H9 (cell line): ENCODE measurements at regions not wholly inside any gene's neighbourhood (a gene's known extent, or its start where the extent isn't known, plus 50 kb on each side); places are given as distances from the start of the nearest gene placed in this dataset.

Experiments used
- DNase-seq: peaks from one replicate; pipeline ENCODE4 v3.0.0-alpha.2; 2017
- H2AFZ ChIP-seq: one replicate; pipeline ENCODE4 v1.6.1; 2013; ENCODE audit warnings: mild to moderate bottlenecking, low read length, control low read depth, moderate library complexity
- H2AK5ac ChIP-seq: 2 replicates; pipeline ENCODE4 v1.6.1; 2013; ENCODE audit warnings: low read length, control low read depth, mixed read lengths; ENCODE audit not compliant: insufficient read length
- H2BK120ac ChIP-seq: one replicate; pipeline ENCODE4 v1.6.1; 2013; ENCODE audit warnings: low read depth, mild to moderate bottlenecking, low read length, control low read depth, inconsistent platforms; ENCODE audit not compliant: poor library complexity, severe bottlenecking
- H2BK12ac ChIP-seq: 2 replicates; pipeline ENCODE4 v1.6.1; 2013; ENCODE audit warnings: low read length, control low read depth, mixed read lengths, low read depth; ENCODE audit not compliant: insufficient read length
- H2BK15ac ChIP-seq: 2 replicates; pipeline ENCODE4 v1.6.1; 2013; ENCODE audit warnings: low read depth, low read length, control low read depth
- H2BK20ac ChIP-seq: one replicate; pipeline ENCODE4 v1.6.1; 2013; ENCODE audit warnings: low read depth, mild to moderate bottlenecking, low read length, control low read depth, inconsistent platforms; ENCODE audit not compliant: poor library complexity, severe bottlenecking
- H2BK5ac ChIP-seq: 2 replicates; pipeline ENCODE4 v1.6.1; 2013; ENCODE audit warnings: low read length, control low read depth, mixed read lengths; ENCODE audit not compliant: insufficient read length
- H3K14ac ChIP-seq: 2 replicates; pipeline ENCODE4 v1.6.1; 2013; ENCODE audit warnings: low read length, control low read depth; ENCODE audit not compliant: insufficient read depth
- H3K18ac ChIP-seq: 2 replicates; pipeline ENCODE4 v1.6.1; 2013; ENCODE audit warnings: low read depth, mild to moderate bottlenecking, mixed read lengths, low read length, control low read depth; ENCODE audit not compliant: insufficient read length
- H3K23ac ChIP-seq: 2 replicates; pipeline ENCODE4 v1.6.1; 2013; ENCODE audit warnings: low read length, control low read depth, mixed read lengths, low read depth; ENCODE audit not compliant: insufficient read length
- H3K23me2 ChIP-seq: 2 replicates; pipeline ENCODE4 v1.6.1; 2013; ENCODE audit warnings: low read depth, mild to moderate bottlenecking, mixed read lengths, low read length, control low read depth; ENCODE audit not compliant: insufficient read length, poor library complexity, severe bottlenecking
- H3K27ac ChIP-seq: 2 replicates; pipeline ENCODE4 v1.5.1; 2013; ENCODE audit warnings: low read length, control low read depth, mixed read lengths, low read depth; ENCODE audit not compliant: insufficient read length
- H3K27me3 ChIP-seq: 2 replicates; pipeline ENCODE4 v1.6.1; 2013; ENCODE audit warnings: low read length, control low read depth, inconsistent platforms; ENCODE audit not compliant: insufficient read depth
- H3K4ac ChIP-seq: 2 replicates; pipeline ENCODE4 v1.6.1; 2013; ENCODE audit warnings: low read depth, mild to moderate bottlenecking, control low read depth, inconsistent platforms, low read length, moderate library complexity
- H3K4me1 ChIP-seq: 2 replicates; pipeline ENCODE4 v1.6.1; 2013; ENCODE audit warnings: low read length, control low read depth, inconsistent platforms; ENCODE audit not compliant: insufficient read depth
- H3K4me2 ChIP-seq: 2 replicates; pipeline ENCODE4 v1.6.1; 2013; ENCODE audit warnings: low read length, control low read depth, mixed read lengths; ENCODE audit not compliant: insufficient read length, insufficient read depth
- H3K56ac ChIP-seq: 2 replicates; pipeline ENCODE4 v1.6.1; 2013; ENCODE audit warnings: low read depth, mild to moderate bottlenecking, mixed read lengths, low read length, control low read depth; ENCODE audit not compliant: insufficient read length
- H3K79me1 ChIP-seq: 2 replicates; pipeline ENCODE4 v1.6.1; 2013; ENCODE audit warnings: low read depth, mild to moderate bottlenecking, moderate library complexity, low read length, control low read depth, inconsistent platforms; ENCODE audit not compliant: insufficient read depth, poor library complexity, severe bottlenecking
- H3K79me2 ChIP-seq: 2 replicates; pipeline ENCODE4 v1.6.1; 2013; ENCODE audit warnings: low read length, control low read depth, inconsistent platforms; ENCODE audit not compliant: insufficient read depth
- H3K9ac ChIP-seq: 2 replicates; pipeline ENCODE4 v1.6.1; 2013; ENCODE audit warnings: low read length, control low read depth, mixed read lengths; ENCODE audit not compliant: insufficient read length; ENCODE audit errors: extremely low read depth
- H3K9me3 ChIP-seq: one replicate; pipeline ENCODE4 v1.6.1; 2013; ENCODE audit warnings: low read depth, low read length, inconsistent platforms; ENCODE audit not compliant: control insufficient read depth
- H3T11ph ChIP-seq: one replicate; pipeline ENCODE4 v1.6.1; 2013; ENCODE audit warnings: mild to moderate bottlenecking, low read length, control low read depth, inconsistent platforms
- H4K20me1 ChIP-seq: one replicate; pipeline ENCODE4 v1.6.1; 2013; ENCODE audit not compliant: control insufficient read depth, insufficient read length, insufficient read depth
- H4K5ac ChIP-seq: 2 replicates; pipeline ENCODE4 v1.6.1; 2013; ENCODE audit warnings: low read depth, mild to moderate bottlenecking, mixed read lengths, low read length, control low read depth; ENCODE audit not compliant: insufficient read length
- H4K8ac ChIP-seq: replicated peaks from 2 replicates; pipeline ENCODE4 v1.6.1; 2013; ENCODE audit warnings: low read length, control low read depth, mixed read lengths, low read depth; ENCODE audit not compliant: insufficient read length
- H4K91ac ChIP-seq: 2 replicates; pipeline ENCODE4 v1.6.1; 2013; ENCODE audit warnings: low read depth, mild to moderate bottlenecking, moderate library complexity, mixed read lengths, low read length, control low read depth; ENCODE audit not compliant: insufficient read length
- H3K27ac Mint-ChIP-seq, 3 experiments: 2 replicates in 2 of 3; 3 replicates in 1 of 3; pipeline ENCODE4 v1.8.0; 2020 to 2021; ENCODE audit warnings: mixed read lengths in 3 of 3, mild to moderate bottlenecking in 1 of 3, moderate library complexity in 1 of 3
- H3K27me3 Mint-ChIP-seq: 2 replicates; pipeline ENCODE4 v1.8.0; 2021; ENCODE audit warnings: low read depth, mild to moderate bottlenecking, moderate library complexity, mixed read lengths
- H3K36me3 Mint-ChIP-seq, 3 experiments: 2 replicates in 2 of 3; 3 replicates in 1 of 3; pipeline ENCODE4 v1.8.0; 2020 to 2021; ENCODE audit warnings: low read depth in 3 of 3, mixed read lengths in 3 of 3; ENCODE audit not compliant: insufficient read depth in 1 of 3
- H3K4me1 Mint-ChIP-seq, 2 experiments: 2 replicates each; pipeline ENCODE4 v1.8.0; 2020; ENCODE audit warnings: mixed read lengths in 2 of 2
- H3K4me3 Mint-ChIP-seq, 2 experiments: 2 replicates in 1 of 2; 3 replicates in 1 of 2; pipeline ENCODE4 v1.8.0; 2020 to 2021; ENCODE audit warnings: mild to moderate bottlenecking in 2 of 2, mixed read lengths in 2 of 2, moderate library complexity in 1 of 2
- H3K9me3 Mint-ChIP-seq, 2 experiments: 2 replicates in 1 of 2; 3 replicates in 1 of 2; pipeline ENCODE4 v1.8.0; 2020; ENCODE audit warnings: mild to moderate bottlenecking in 2 of 2, mixed read lengths in 2 of 2, moderate library complexity in 1 of 2
- WGBS: extraction: QIAGEN DNeasy Blood & Tissue Kit; methylation state at CpG from one replicate; pipeline ENCODE4 v1.1.7; 2013; ENCODE audit warnings: missing lambda C conversion rate, low lambda C conversion rate, mixed read lengths; ENCODE audit not compliant: insufficient read length; ENCODE audit errors: extremely low coverage; 5-methylcytosine and 5-hydroxymethylcytosine counted together
- TF ChIP-seq, protein P1 (sequence below): fragments of 200-600 bp; sonication (generic); conservative IDR thresholded peaks from 3 replicates; pipeline ENCODE4 v1.8.0; 2021; ENCODE audit warnings: antibody characterized with exemption, mild to moderate bottlenecking

GRCh38 chr3:56896357-56896756 is 94.6 kb upstream of the ARHGEF3 start:
- H3K9me3 Mint-ChIP-seq = no peaks in the 10 kb centered on the region
- TF ChIP-seq, protein P1, sequence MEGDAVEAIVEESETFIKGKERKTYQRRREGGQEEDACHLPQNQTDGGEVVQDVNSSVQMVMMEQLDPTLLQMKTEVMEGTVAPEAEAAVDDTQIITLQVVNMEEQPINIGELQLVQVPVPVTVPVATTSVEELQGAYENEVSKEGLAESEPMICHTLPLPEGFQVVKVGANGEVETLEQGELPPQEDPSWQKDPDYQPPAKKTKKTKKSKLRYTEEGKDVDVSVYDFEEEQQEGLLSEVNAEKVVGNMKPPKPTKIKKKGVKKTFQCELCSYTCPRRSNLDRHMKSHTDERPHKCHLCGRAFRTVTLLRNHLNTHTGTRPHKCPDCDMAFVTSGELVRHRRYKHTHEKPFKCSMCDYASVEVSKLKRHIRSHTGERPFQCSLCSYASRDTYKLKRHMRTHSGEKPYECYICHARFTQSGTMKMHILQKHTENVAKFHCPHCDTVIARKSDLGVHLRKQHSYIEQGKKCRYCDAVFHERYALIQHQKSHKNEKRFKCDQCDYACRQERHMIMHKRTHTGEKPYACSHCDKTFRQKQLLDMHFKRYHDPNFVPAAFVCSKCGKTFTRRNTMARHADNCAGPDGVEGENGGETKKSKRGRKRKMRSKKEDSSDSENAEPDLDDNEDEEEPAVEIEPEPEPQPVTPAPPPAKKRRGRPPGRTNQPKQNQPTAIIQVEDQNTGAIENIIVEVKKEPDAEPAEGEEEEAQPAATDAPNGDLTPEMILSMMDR = no peak
- Histone ChIP-seq H4K20me1 (no peaks in the 10 kb centered on the region), H2BK15ac (no peak overlapping the region), H3K79me2 (no peaks in the 10 kb centered on the region), H3K79me1 (no peaks in the 10 kb centered on the region), H2BK12ac (no peak overlapping the region), H4K8ac (no peak overlapping the region), H2BK5ac (no peak overlapping the region), H3K56ac (no peak overlapping the region), H3K18ac (no peak overlapping the region), H2BK120ac (no peak overlapping the region), H2AFZ (no peak overlapping the region), H3K4me2 (no peak overlapping the region), H4K91ac (no peak overlapping the region), H3K9ac (no peak overlapping the region), H3K14ac (no peak overlapping the region), H3K23ac (no peak overlapping the region), H4K5ac (no peak overlapping the region), H3K23me2 (no peaks in the 10 kb centered on the region), H3K4me1 (no peaks in the 10 kb centered on the region), H2AK5ac (no peak overlapping the region), H3K9me3 (no peaks in the 10 kb centered on the region), H3K27me3 (no peaks in the 10 kb centered on the region), H3T11ph (no peak overlapping the region), H2BK20ac (no peak overlapping the region), H3K27ac (no peak overlapping the region), H3K4ac (no peak overlapping the region)
- no peak overlapping the region for H3K27ac Mint-ChIP-seq
- H3K36me3 Mint-ChIP-seq = no peaks in the 10 kb centered on the region; a peak in 2 of 7 replicates
- DNase-seq = no peak
- no peaks in the 10 kb centered on the region for H3K27me3 Mint-ChIP-seq
- no CpG with 5 or more reads among the region's 3 CpGs for WGBS
- peaks cover 4 to 7% of the 10 kb centered on the region in 2 experiments; a peak in 2 of 4 replicates for H3K4me1 Mint-ChIP-seq
- no peak overlapping the region for H3K4me3 Mint-ChIP-seq
